T-helper 2 cell treated with Interferon-gamma antibody and Interleukin-4, amounts not matched to agents 100 ng/mL and 5 ng/mL, for 36 hours (primary cell): ENCODE measurements at regions not wholly inside any gene's neighbourhood (a gene's known extent, or its start where the extent isn't known, plus 50 kb on each side); places are given as distances from the start of the nearest gene placed in this dataset.

Source experiments
- intact Hi-C: fragments of 100-400 bp; cut with micrococcal nuclease; formaldehyde crosslinking; loops from one replicate; pipeline ENCODE4 v1.15.1; 2023

- intact Hi-C loops: no loop called here
Observed at GRCh38 chr4:100852326-100852725, 334.5 kb upstream of the EMCN start.

- intact Hi-C loops: no loop called here
Observed at GRCh38 chr4:100849319-100849718, 331.5 kb upstream of the EMCN start.

GRCh38 chr4:100848841-100849240, 331.0 kb upstream of the EMCN start:
- intact Hi-C loops: no loop called here

GRCh38 chr4:100843910-100844309, 326.1 kb upstream of the EMCN start:
- intact Hi-C loops: no loop called here

- intact Hi-C loops: no loop called here
Observed at GRCh38 chr4:100842856-100843255, 325.0 kb upstream of the EMCN start.

- intact Hi-C loops: no loop called here
Observed at GRCh38 chr4:100841911-100842310, 324.1 kb upstream of the EMCN start.

- intact Hi-C loops: no loop called here
Observed at GRCh38 chr4:100839712-100840111, 321.9 kb upstream of the EMCN start.

- intact Hi-C loops: no loop called here
Observed at GRCh38 chr4:100838286-100838685, 320.5 kb upstream of the EMCN start.

GRCh38 chr4:100836929-100837328, 319.1 kb upstream of the EMCN start:
- intact Hi-C loops: no loop called here

GRCh38 chr4:100834616-100835015, 316.8 kb upstream of the EMCN start:
- intact Hi-C loops: no loop called here

- intact Hi-C loops: no loop called here
Observed at GRCh38 chr4:100833906-100834305, 316.1 kb upstream of the EMCN start.

- intact Hi-C loops: no loop called here
Observed at GRCh38 chr4:100828986-100829685, 311.3 kb upstream of the EMCN start.

- intact Hi-C loops: no loop called here
Observed at GRCh38 chr4:100828364-100828763, 310.5 kb upstream of the EMCN start.

- intact Hi-C loops: no loop called here
Observed at GRCh38 chr4:100827756-100828155, 309.9 kb upstream of the EMCN start.

GRCh38 chr4:100826808-100827548, 309.2 kb upstream of the EMCN start:
- intact Hi-C loops: no loop called here

GRCh38 chr4:100826067-100826466, 308.2 kb upstream of the EMCN start:
- intact Hi-C loops: no loop called here

- intact Hi-C loops: no loop called here
Observed at GRCh38 chr4:100823993-100824323, 306.1 kb upstream of the EMCN start.

- intact Hi-C loops: no loop called here
Observed at GRCh38 chr4:100823066-100823992, 305.5 kb upstream of the EMCN start.

GRCh38 chr4:100820249-100820648, 302.4 kb upstream of the EMCN start:
- intact Hi-C loops: no loop called here

GRCh38 chr4:100819505-100819904, 301.7 kb upstream of the EMCN start:
- intact Hi-C loops: no loop called here

- intact Hi-C loops: no loop called here
Observed at GRCh38 chr4:100816436-100817045, 298.7 kb upstream of the EMCN start.

- intact Hi-C loops: no loop called here
Observed at GRCh38 chr4:100811046-100811445, 293.2 kb upstream of the EMCN start.
